Coronary artery (tissue), 2 donors: ENCODE measurements at regions not wholly inside any gene's neighbourhood (a gene's known extent, or its start where the extent isn't known, plus 50 kb on each side); places are given as distances from the start of the nearest gene placed in this dataset.

ENCODE experiments used
- DNase-seq: peaks from one replicate; pipeline ENCODE4 v3.0.0-alpha.2; 2017; ENCODE audit warnings: low spot score
- H3K27ac ChIP-seq, 2 donors: fragments of 200-600 bp; sonication (generic); one replicate each; pipeline ENCODE4 v1.5.1; 2016 to 2019
- H3K4me3 ChIP-seq: fragments of 200-600 bp; sonication (generic); 2 replicates; pipeline ENCODE4 v1.5.1; 2016; ENCODE audit warnings: mild to moderate bottlenecking, moderate library complexity
- TF ChIP-seq, protein P1 (sequence below): fragments of 200-600 bp; sonication (generic); IDR thresholded peaks from one replicate; pipeline ENCODE4 v1.5.1; 2019; ENCODE audit warnings: antibody characterized with exemption

DNA sequence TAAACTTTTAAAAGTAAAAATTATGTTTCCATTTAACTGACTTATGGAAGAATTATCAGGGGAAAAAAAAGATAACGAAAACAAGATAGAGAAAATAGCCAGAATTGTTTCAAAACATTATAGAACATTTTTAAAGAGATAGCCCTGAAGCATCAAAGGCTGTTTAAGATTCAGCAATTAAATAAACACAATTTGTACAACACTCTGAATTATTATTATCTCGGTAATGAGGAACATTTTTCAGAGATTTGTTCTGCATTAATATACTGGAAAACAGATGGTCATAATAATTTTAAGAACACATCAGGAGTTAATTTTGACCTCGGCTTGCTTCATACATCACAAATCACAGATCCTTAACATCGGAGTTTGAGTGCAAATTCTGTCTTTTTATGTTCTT, 643.8 kb downstream of the SORCS1 start:
- DNase-seq = no peak
- TF ChIP-seq, protein P1, sequence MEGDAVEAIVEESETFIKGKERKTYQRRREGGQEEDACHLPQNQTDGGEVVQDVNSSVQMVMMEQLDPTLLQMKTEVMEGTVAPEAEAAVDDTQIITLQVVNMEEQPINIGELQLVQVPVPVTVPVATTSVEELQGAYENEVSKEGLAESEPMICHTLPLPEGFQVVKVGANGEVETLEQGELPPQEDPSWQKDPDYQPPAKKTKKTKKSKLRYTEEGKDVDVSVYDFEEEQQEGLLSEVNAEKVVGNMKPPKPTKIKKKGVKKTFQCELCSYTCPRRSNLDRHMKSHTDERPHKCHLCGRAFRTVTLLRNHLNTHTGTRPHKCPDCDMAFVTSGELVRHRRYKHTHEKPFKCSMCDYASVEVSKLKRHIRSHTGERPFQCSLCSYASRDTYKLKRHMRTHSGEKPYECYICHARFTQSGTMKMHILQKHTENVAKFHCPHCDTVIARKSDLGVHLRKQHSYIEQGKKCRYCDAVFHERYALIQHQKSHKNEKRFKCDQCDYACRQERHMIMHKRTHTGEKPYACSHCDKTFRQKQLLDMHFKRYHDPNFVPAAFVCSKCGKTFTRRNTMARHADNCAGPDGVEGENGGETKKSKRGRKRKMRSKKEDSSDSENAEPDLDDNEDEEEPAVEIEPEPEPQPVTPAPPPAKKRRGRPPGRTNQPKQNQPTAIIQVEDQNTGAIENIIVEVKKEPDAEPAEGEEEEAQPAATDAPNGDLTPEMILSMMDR = no peak
- Histone ChIP-seq H3K4me3 (no peak overlapping the region), H3K27ac (no peak overlapping the region)

DNA sequence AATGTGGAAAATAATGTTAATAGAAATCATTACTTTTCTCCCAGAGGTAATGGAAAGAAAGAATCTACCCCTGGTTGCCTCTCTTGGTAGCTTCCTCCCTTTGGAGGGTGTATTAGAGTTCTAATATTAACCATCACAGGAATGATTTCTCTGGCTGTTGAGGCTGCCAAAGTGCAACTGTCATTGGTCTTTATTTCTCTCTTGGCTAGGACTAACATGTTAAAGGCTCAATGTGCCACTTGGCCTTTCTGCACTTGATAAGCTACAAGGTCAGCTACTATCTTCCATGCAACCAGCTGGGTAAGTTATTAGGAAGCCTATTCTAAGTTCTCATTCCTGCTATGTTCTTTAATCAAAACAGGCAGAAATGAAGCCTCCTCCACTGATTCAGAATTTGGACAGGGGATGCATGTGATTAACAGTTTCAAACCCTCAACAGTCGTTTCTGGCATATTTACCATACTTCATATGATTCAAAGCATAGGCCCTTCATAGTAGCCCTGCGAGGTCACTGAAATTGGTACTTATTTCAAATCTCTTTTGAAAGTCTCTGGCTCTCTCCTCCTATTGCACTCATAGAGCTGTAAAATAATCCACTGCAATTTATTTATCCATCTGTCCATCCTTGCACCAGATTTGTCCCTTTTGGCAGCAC, 645.0 kb downstream of the SORCS1 start:
- TF ChIP-seq, protein P1 = no peak
- DNase-seq = no peak
- no peak overlapping the region for H3K27ac ChIP-seq

DNA sequence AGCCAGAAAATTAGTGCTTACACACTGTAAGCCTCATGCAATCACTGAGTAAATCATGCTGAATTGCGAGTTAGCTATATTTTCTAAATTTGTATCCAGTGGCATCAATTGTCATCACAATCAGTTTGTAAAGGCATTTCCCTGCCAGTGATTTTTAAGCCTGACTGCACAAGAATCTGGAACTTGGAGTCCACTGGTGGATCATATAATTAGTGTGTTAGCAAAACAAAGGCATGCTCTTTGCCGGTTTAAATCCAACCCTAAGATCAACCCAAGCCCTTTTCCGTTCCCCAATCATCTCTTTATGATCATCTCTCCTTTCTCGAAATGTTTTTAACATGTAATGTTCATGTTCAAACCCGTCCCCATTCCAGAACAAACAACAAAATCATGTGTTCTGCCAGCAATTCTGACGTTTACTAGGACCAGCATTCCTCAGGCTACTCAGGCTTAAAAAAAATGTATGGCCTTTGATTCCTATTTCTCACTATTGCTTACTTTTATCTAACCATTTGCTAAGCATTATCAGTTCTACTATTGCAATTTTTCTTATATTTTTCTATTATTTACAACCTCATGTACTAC, 649.2 kb downstream of the SORCS1 start:
- DNase-seq = no peak
- TF ChIP-seq, protein P1 = no peak
- no peak overlapping the region for H3K27ac ChIP-seq
- no peak overlapping the region for H3K4me3 ChIP-seq

More for the DNA sequence above, 645.0 kb downstream of the SORCS1 start:
- H3K4me3 ChIP-seq = no peak overlapping the region

DNA sequence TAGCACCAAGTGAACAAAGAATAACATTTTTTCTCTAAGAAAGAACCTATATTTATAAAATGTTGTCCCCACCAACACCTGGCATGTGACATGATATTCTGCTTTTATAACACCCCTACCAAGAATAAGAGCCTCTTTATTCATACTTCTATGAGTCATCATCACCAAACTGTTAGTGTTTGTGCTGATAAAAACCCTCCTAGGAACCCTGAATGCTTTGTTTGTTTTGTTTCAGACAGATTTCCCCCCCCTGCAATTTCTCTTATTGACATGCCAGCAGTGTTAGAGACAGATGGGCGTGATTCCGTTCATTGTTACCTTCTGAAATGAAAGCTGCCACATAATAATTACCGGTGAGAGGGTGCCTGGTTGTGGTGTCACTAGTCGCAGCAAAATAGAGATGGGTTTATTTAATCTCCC, 651.1 kb downstream of the SORCS1 start:
- no peak for DNase-seq
- Histone ChIP-seq H3K27ac (no peak overlapping the region), H3K4me3 (no peak overlapping the region)
- TF ChIP-seq, protein P1 = no peak

DNA sequence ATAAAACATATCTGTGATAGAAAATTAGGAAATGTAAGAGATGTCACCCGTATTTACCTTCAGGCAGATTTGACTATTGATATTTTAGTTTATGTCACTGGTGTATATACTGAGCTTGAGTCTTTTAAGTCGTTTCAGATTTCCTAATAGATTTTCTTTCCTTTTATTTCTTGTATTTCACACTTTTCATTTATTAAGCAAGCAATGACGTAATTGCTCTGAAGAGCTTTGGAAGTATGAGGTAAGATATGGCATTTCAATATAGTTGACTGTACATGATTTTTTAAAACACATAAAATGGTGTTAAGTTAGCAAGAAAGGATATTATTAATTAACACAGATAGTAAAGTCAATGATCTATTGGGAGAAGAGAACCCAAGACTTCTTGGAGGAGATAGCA, 652.6 kb downstream of the SORCS1 start:
- Histone ChIP-seq H3K4me3 (no peak overlapping the region), H3K27ac (no peak overlapping the region)
- no peak for DNase-seq
- TF ChIP-seq, protein P1 = no peak

DNA sequence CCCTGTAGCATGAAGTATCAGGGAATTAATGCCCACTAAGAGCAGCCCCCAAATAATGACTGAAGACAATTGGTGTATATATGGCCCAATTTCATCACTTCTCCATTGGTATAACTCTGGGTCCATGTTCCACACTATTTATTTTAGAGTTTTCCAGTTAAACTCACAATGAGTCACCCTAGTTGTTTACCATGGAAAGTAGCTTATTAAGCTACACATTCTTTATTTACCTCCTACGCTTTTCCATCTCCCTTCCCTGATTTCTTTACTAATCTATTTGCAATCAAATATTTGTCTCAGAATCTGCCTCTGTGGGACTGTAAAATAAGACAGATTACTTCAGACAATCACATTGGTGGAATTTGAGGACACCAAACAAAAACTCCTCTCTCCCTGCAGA, 655.6 kb downstream of the SORCS1 start:
- TF ChIP-seq, protein P1 = no peak
- H3K4me3 ChIP-seq = no peak overlapping the region

More for the DNA sequence above, 655.6 kb downstream of the SORCS1 start:
- H3K27ac ChIP-seq = no peak overlapping the region
- DNase-seq = no peak
